K562 (cell line): ENCODE measurements at regions not wholly inside any gene's neighbourhood (a gene's known extent, or its start where the extent isn't known, plus 50 kb on each side); places are given as distances from the start of the nearest gene placed in this dataset.

Experiments used
- ATAC-seq: fragments of 200-7000 bp; cut with Tn5 transposase; 3 replicates; pipeline ENCODE4 v1.9.1; 2020; ENCODE audit warnings: moderate library complexity
- BruUV-seq: library from RNA; stranded (reverse); fragments of 400-500 nt; replicated peaks from 2 replicates; lab custom pipeline; 2021; lab: Mats Ljungman, UMichigan
- CTCF ChIA-PET: fragments of 300-600 bp; formaldehyde crosslinking; extraction: SDS; loops from one replicate; lab custom pipeline; 2021; ENCODE audit warnings: low intra/inter-chr PET ratio; lab: Yijun Ruan, JAX
- POLR2A ChIA-PET: fragments of 300-600, 350-650 bp; sonication (Branson Sonifier 250); formaldehyde crosslinking; extraction: SDS; loops from one replicate; lab custom pipeline; 2021; ENCODE audit warnings: antibody characterized with exemption, inconsistent platforms; lab: Yijun Ruan, JAX
- DNase-seq, 4 experiments: peaks; one replicate each; pipeline versions ENCODE4 v3.0.0 to v3.0.0-alpha.2; 2011 to 2018; ENCODE audit warnings: low spot score in 3 of 4, mixed read lengths in 3 of 4; ENCODE audit errors: extremely low read depth in 1 of 4
- FAIRE-seq: peaks from 2 replicates; lab custom pipeline; 2011; peaks lifted over from hg19 to GRCh38; lab: Jason Lieb, UNC
- H2AFZ ChIP-seq: 2 replicates; pipeline ENCODE4 v1.6.0; 2011; ENCODE audit warnings: low read depth, low read length, control low read depth, inconsistent platforms
- H3K27ac ChIP-seq: fragments of 200-600 bp; 3 replicates; pipeline ENCODE4 v1.8.0; 2011; ENCODE audit warnings: low read depth, mild to moderate bottlenecking, control low read depth, inconsistent platforms, low read length, moderate library complexity, mixed read lengths; ENCODE audit errors: extremely low read depth
- H3K27me3 ChIP-seq, 2 experiments: fragments of 300-600 bp in 1 of 2; 2 replicates in 1 of 2; 3 replicates in 1 of 2; pipeline versions ENCODE4 v1.6.0 to v1.8.0; 2011; ENCODE audit warnings: inconsistent platforms in 2 of 2, low read length in 2 of 2, mild to moderate bottlenecking in 1 of 2, mixed read lengths in 1 of 2, moderate library complexity in 1 of 2; ENCODE audit not compliant: control insufficient read depth in 2 of 2, insufficient read depth in 2 of 2
- H3K36me3 ChIP-seq: fragments of 300-600 bp; 3 replicates; pipeline ENCODE4 v1.8.0; 2011; ENCODE audit warnings: mild to moderate bottlenecking, low read length, inconsistent platforms; ENCODE audit not compliant: control insufficient read depth, insufficient read depth
- H3K4me1 ChIP-seq, 2 experiments: fragments of 200-600 bp in 1 of 2; replicated peaks in 1 of 2; 2 replicates in 1 of 2; 3 replicates in 1 of 2; pipeline versions ENCODE4 v1.5.1 to v1.8.0; 2011; ENCODE audit warnings: inconsistent platforms in 2 of 2, low read length in 2 of 2, mild to moderate bottlenecking in 1 of 2, mixed read lengths in 1 of 2, moderate library complexity in 1 of 2; ENCODE audit not compliant: control insufficient read depth in 2 of 2, insufficient read depth in 2 of 2
- H3K4me2 ChIP-seq: 2 replicates; pipeline ENCODE4 v1.6.1; 2011; ENCODE audit warnings: low read length, control low read depth, inconsistent platforms, mixed read lengths; ENCODE audit not compliant: insufficient read depth
- H3K4me3 ChIP-seq: fragments of 200-600 bp; sonication (generic), shearing (Covaris generic); 2 replicates; pipeline ENCODE4 v1.5.1; 2016; ENCODE audit warnings: control low read depth, inconsistent platforms
- H3K79me2 ChIP-seq: fragments of 200-600 bp; 3 replicates; pipeline ENCODE4 v1.8.0; 2011; ENCODE audit warnings: low read length, inconsistent platforms; ENCODE audit not compliant: control insufficient read depth, insufficient read depth
- H3K9ac ChIP-seq, 2 experiments: 2 replicates each; pipeline versions ENCODE4 v1.6.0 to v1.6.1; 2011; ENCODE audit warnings: low read depth in 2 of 2, low read length in 2 of 2, control low read depth in 1 of 2, inconsistent platforms in 1 of 2, mild to moderate bottlenecking in 1 of 2, mixed read lengths in 1 of 2; ENCODE audit not compliant: insufficient read depth in 1 of 2
- H3K9me1 ChIP-seq: one replicate; pipeline ENCODE4 v1.6.0; 2011; ENCODE audit warnings: inconsistent platforms, mild to moderate bottlenecking, low read length, moderate library complexity; ENCODE audit not compliant: control insufficient read depth, insufficient read depth
- H3K9me3 ChIP-seq: replicated peaks from 2 replicates; pipeline ENCODE4 v1.5.1; 2011; ENCODE audit warnings: low read depth, low read length, inconsistent platforms; ENCODE audit not compliant: control insufficient read depth, insufficient read depth
- H4K20me1 ChIP-seq: replicated peaks from 2 replicates; pipeline ENCODE4 v1.6.1; 2011; ENCODE audit warnings: low read length, inconsistent platforms, mixed read lengths; ENCODE audit not compliant: control insufficient read depth, insufficient read depth
- AFF1 ChIP-seq, 2 experiments: fragments of 450-650 bp; IDR thresholded peaks; 2 replicates each; pipeline ENCODE4 v1.6.1; 2018; ENCODE audit warnings: mild to moderate bottlenecking in 2 of 2, low read depth in 1 of 2; ENCODE audit not compliant: partially characterized antibody in 2 of 2
- IRF9 ChIP-seq: fragments of 450-650 bp; IDR thresholded peaks from 2 replicates; pipeline ENCODE4 v1.6.1; 2016; ENCODE audit warnings: missing biosample characterization, missing genetic modification characterization
- OTX1 ChIP-seq: fragments of 450-650 bp; formaldehyde crosslinking; IDR thresholded peaks from 2 replicates; pipeline ENCODE4 v1.4.0; 2022; ENCODE audit warnings: mild to moderate bottlenecking
- PYGO2 ChIP-seq: fragments of 450-650 bp; IDR thresholded peaks from 2 replicates; pipeline ENCODE4 v1.6.1; 2016; ENCODE audit warnings: mild to moderate bottlenecking, missing genetic modification characterization, moderate library complexity, missing compliant biosample characterization
- YBX1 ChIP-seq: fragments of 450-650 bp; IDR thresholded peaks from 2 replicates; pipeline ENCODE4 v1.7.1; 2016; ENCODE audit warnings: mild to moderate bottlenecking
- ZNF174 ChIP-seq: fragments of 250-450 bp; sonication (Bioruptor Pico); IDR thresholded peaks from 2 replicates; pipeline ENCODE4 v1.4.0; 2020; ENCODE audit warnings: mild to moderate bottlenecking
- ZNF354B ChIP-seq: fragments of 250-450 bp; sonication (Bioruptor Pico); IDR thresholded peaks from 2 replicates; pipeline ENCODE4 v1.4.0; 2020
- ZNF507 ChIP-seq: conservative IDR thresholded peaks from 2 replicates; pipeline ENCODE4 v1.6.1; 2017; ENCODE audit warnings: missing genetic modification characterization, missing compliant biosample characterization
- WGBS: fragments of 100-300 bp; shearing (Covaris generic); methylation state at CpG from one replicate; pipeline ENCODE4 v1.1.6; 2016; ENCODE audit warnings: low coverage, mixed read lengths; ENCODE audit not compliant: insufficient coverage; ENCODE audit errors: missing lambda C conversion rate; 5-methylcytosine and 5-hydroxymethylcytosine counted together
- in situ Hi-C: fragments of 300-500 bp; cut with MboI; formaldehyde crosslinking; loops from 4 replicates; pipeline ENCODE4 v1.15.0; 2018; ENCODE audit warnings: inconsistent platforms, mixed read lengths
- intact Hi-C: fragments of 100-400 bp; cut with micrococcal nuclease; formaldehyde crosslinking; loops from 2 replicates; pipeline ENCODE4 v1.14.2; 2022
- TF ChIP-seq, protein P1 (sequence below): fragments of 150-350 bp; IDR thresholded peaks from 2 replicates; pipeline ENCODE4 v1.6.1; 2014; ENCODE audit warnings: low read depth, mild to moderate bottlenecking, low read length, borderline replicate concordance

DNA sequence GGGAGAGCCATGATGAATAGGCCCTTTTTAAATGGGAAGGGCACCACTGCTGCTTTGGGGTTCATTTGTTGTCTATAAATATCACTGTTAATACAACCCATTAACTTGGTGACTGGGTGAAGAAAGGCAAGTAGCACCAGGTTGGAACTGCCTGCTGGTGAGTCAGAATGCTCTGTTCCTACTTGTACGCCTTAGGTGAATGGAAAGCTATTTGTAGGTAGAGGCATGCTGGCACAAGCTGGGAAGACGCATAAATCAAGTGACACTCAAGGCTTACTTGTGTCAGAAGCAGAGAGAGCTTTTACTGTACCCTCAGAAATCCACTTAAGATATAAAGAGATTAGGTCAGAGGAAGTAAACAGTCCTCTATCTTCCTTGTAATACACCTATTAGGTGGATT is 142.5 kb downstream of the TMX1 start:
- CTCF ChIA-PET: no interaction called here
- TF ChIP-seq IRF9 (tag) (no peak), PYGO2 (tag) (no peak), ZNF507 (no peak), YBX1 (no peak), ZNF354B (CRISPR knock-in tag) (no peak), AFF1 (IDR thresholded peaks at IDR 0.05; ENCODE audit: low read depth in 1 of 2, partially characterized antibody in 2 of 2) (no peak), ZNF174 (no peak), OTX1 (CRISPR knock-in tag) (no peak)
- TF ChIP-seq, protein P1, sequence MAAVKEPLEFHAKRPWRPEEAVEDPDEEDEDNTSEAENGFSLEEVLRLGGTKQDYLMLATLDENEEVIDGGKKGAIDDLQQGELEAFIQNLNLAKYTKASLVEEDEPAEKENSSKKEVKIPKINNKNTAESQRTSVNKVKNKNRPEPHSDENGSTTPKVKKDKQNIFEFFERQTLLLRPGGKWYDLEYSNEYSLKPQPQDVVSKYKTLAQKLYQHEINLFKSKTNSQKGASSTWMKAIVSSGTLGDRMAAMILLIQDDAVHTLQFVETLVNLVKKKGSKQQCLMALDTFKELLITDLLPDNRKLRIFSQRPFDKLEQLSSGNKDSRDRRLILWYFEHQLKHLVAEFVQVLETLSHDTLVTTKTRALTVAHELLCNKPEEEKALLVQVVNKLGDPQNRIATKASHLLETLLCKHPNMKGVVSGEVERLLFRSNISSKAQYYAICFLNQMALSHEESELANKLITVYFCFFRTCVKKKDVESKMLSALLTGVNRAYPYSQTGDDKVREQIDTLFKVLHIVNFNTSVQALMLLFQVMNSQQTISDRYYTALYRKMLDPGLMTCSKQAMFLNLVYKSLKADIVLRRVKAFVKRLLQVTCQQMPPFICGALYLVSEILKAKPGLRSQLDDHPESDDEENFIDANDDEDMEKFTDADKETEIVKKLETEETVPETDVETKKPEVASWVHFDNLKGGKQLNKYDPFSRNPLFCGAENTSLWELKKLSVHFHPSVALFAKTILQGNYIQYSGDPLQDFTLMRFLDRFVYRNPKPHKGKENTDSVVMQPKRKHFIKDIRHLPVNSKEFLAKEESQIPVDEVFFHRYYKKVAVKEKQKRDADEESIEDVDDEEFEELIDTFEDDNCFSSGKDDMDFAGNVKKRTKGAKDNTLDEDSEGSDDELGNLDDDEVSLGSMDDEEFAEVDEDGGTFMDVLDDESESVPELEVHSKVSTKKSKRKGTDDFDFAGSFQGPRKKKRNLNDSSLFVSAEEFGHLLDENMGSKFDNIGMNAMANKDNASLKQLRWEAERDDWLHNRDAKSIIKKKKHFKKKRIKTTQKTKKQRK: no peak

More for the DNA sequence above, 142.5 kb downstream of the TMX1 start:
- 6% methylated on average over 2 of the region's 2 CpGs for WGBS
- no peaks in the 10 kb centered on the region for H3K9me1 ChIP-seq
- in situ Hi-C loops (no loop called here), intact Hi-C loops (no loop called here)
- no peaks in the 10 kb centered on the region for H3K4me1 ChIP-seq
- H3K4me2 ChIP-seq: no peak overlapping the region
- no peaks in the 10 kb centered on the region for H3K27me3 ChIP-seq
- H3K4me3 ChIP-seq: no peak overlapping the region
- no peak for ATAC-seq
- H3K79me2 ChIP-seq: no peaks in the 10 kb centered on the region
- DNase-seq: no peak
- H3K36me3 ChIP-seq: no peaks in the 10 kb centered on the region
- BruUV-seq: no TSS peak
- H4K20me1 ChIP-seq: no peaks in the 10 kb centered on the region
- H3K27ac ChIP-seq: no peak overlapping the region
- no peak for FAIRE-seq
- no peak overlapping the region for H3K9ac ChIP-seq
- POLR2A ChIA-PET: no interaction called here
- H3K9me3 ChIP-seq: no peaks in the 10 kb centered on the region
- no peak overlapping the region for H2AFZ ChIP-seq
